WI38 (cell line): ENCODE measurements at regions not wholly inside any gene's neighbourhood (a gene's known extent, or its start where the extent isn't known, plus 50 kb on each side); places are given as distances from the start of the nearest gene placed in this dataset.
A peak's percentile ranks its signal among the peaks of the same experiment; 100 is the strongest.

Experiments
- H3K4me3 ChIP-seq: 2 replicates; pipeline ENCODE4 v1.5.1; 2011; ENCODE audit warnings: low read depth, mild to moderate bottlenecking, control low read depth, low read length
- TF ChIP-seq, protein P1 (sequence below): IDR thresholded peaks from 2 replicates; pipeline ENCODE4 v1.5.1; 2012; ENCODE audit warnings: low read depth, mild to moderate bottlenecking, control low read depth, low read length

- H3K4me3 ChIP-seq: no peak overlapping the region
- TF ChIP-seq, protein P1, sequence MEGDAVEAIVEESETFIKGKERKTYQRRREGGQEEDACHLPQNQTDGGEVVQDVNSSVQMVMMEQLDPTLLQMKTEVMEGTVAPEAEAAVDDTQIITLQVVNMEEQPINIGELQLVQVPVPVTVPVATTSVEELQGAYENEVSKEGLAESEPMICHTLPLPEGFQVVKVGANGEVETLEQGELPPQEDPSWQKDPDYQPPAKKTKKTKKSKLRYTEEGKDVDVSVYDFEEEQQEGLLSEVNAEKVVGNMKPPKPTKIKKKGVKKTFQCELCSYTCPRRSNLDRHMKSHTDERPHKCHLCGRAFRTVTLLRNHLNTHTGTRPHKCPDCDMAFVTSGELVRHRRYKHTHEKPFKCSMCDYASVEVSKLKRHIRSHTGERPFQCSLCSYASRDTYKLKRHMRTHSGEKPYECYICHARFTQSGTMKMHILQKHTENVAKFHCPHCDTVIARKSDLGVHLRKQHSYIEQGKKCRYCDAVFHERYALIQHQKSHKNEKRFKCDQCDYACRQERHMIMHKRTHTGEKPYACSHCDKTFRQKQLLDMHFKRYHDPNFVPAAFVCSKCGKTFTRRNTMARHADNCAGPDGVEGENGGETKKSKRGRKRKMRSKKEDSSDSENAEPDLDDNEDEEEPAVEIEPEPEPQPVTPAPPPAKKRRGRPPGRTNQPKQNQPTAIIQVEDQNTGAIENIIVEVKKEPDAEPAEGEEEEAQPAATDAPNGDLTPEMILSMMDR: no peak
These were observed 243.1 kb upstream of the ECI2 start for GRCh38 chr6:4378319-4378996.

DNA sequence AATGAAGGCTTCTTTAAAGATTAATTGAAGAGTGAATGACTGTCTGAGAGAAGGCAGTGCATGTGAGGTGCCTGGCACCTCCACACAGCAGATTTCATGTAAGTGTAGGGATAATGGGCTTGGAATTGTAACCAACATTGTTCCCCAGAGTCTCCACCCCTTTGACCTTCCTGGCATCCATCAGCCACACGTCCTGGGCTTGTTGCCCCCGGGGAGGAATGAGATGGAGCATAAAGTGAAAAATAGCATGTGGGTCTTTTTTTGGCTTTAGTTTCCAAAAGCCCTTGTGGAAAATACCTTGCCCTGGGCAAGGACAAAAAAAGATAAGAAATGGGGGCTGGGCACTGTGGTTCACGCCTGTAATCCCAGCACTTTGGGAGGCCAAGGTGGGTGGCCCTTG lies 242.2 kb upstream of the ECI2 start:
- TF ChIP-seq, protein P1: no peak
- H3K4me3 ChIP-seq: no peak overlapping the region

- TF ChIP-seq, protein P1: no peak
- H3K4me3 ChIP-seq: no peak overlapping the region
These were observed 238.8 kb upstream of the ECI2 start for GRCh38 chr6:4374216-4374615.

GRCh38 chr6:4372866-4373265 lies 237.5 kb upstream of the ECI2 start:
- no peak overlapping the region for H3K4me3 ChIP-seq
- TF ChIP-seq, protein P1: no peak

- TF ChIP-seq, protein P1: no peak
- H3K4me3 ChIP-seq: no peak overlapping the region
These were observed 236.0 kb upstream of the ECI2 start for GRCh38 chr6:4371207-4371921.

DNA sequence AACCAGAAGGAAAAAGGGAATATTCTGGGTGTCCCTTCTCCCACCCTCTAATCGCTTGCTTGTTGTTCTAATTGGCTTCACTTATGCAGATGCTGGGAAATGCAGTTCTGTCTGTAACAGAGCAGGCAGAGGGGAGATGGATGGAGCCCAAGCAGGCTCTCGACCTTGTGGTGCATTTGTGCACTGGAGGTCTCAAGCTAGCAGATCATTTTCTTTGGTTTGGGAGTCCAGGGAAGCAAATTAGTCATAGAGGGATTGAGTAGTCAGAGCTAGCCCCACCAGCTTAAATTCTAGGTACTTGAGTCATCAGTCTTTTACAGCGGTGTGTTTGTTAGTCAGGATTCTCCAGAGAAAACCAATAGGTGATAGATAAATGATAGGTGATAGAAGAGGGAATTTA lies 234.7 kb upstream of the ECI2 start:
- TF ChIP-seq, protein P1: no peak
- peak overlapping the region; percentile 43 for H3K4me3 ChIP-seq

- TF ChIP-seq, protein P1: no peak
- peak overlapping the region; percentile 43 for H3K4me3 ChIP-seq
These were observed 234.2 kb upstream of the ECI2 start for GRCh38 chr6:4369616-4370015.
